Ectodermal cell (in vitro differentiated cells): ENCODE measurements at regions not wholly inside any gene's neighbourhood (a gene's known extent, or its start where the extent isn't known, plus 50 kb on each side); places are given as distances from the start of the nearest gene placed in this dataset.

Source experiments
- H3K27ac ChIP-seq: 2 replicates; pipeline ENCODE4 v1.7.0; 2013; ENCODE audit warnings: mild to moderate bottlenecking, low read depth, low read length; ENCODE audit not compliant: insufficient read depth, poor library complexity, severe bottlenecking
- H3K27me3 ChIP-seq: 2 replicates; pipeline ENCODE4 v1.7.0; 2013; ENCODE audit warnings: mild to moderate bottlenecking, low read length; ENCODE audit not compliant: insufficient read depth, control insufficient read depth, poor library complexity, severe bottlenecking
- H3K36me3 ChIP-seq: one replicate; pipeline ENCODE4 v1.7.0; 2013; ENCODE audit warnings: low read length; ENCODE audit not compliant: control insufficient read depth, insufficient read depth
- H3K4me1 ChIP-seq: one replicate; pipeline ENCODE4 v1.7.0; 2013; ENCODE audit warnings: low read length; ENCODE audit not compliant: control insufficient read depth, insufficient read depth
- H3K4me3 ChIP-seq: 2 replicates; pipeline ENCODE4 v1.7.0; 2013; ENCODE audit warnings: low read depth, low read length, control low read depth; ENCODE audit not compliant: insufficient read depth
- H3K9me3 ChIP-seq: 2 replicates; pipeline ENCODE4 v1.7.0; 2013; ENCODE audit warnings: mild to moderate bottlenecking, low read length, moderate library complexity; ENCODE audit not compliant: control insufficient read depth
- WGBS, 2 experiments: methylation state at CpG; one replicate each; pipeline ENCODE4 v1.1.7; 2013; ENCODE audit warnings: missing lambda C conversion rate in 2 of 2; 5-methylcytosine and 5-hydroxymethylcytosine counted together

GRCh38 chr5:145362266-145362665 lies 472.9 kb downstream of the PRELID2 start:
- WGBS, 2 experiments = 94% methylated on average over 2 of the region's 2 CpGs
- Histone ChIP-seq H3K9me3 (no peaks in the 10 kb centered on the region), H3K27me3 (no peaks in the 10 kb centered on the region), H3K4me1 (no peaks in the 10 kb centered on the region), H3K27ac (no peak overlapping the region), H3K36me3 (no peaks in the 10 kb centered on the region), H3K4me3 (no peak overlapping the region)

GRCh38 chr5:145360936-145361335 lies 474.2 kb downstream of the PRELID2 start:
- H3K9me3 ChIP-seq = no peaks in the 10 kb centered on the region
- no peak overlapping the region for H3K27ac ChIP-seq
- no peaks in the 10 kb centered on the region for H3K4me1 ChIP-seq
- H3K4me3 ChIP-seq = no peak overlapping the region
- H3K36me3 ChIP-seq = no peaks in the 10 kb centered on the region
- no peaks in the 10 kb centered on the region for H3K27me3 ChIP-seq

DNA sequence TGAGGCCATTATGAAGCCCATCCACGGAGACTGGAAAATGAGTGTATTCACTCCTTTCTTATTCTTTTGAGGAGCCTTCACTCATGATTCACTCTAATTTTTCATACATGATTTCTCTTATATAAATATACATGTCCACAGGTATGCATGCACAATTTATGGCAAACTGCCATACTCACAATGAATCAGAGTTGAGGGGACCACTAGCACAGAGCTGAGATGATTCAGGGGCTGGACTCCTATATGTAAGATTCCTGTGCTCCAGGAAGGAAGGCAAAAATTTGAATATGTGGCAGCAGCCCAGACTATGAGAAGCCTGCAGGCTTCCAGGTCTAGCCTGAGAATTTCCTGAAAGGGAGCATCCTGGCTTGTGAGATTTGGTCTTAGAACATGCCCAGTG lies 484.6 kb downstream of the PRELID2 start:
- Histone ChIP-seq H3K27me3 (no peaks in the 10 kb centered on the region), H3K9me3 (no peaks in the 10 kb centered on the region), H3K4me3 (no peak overlapping the region), H3K27ac (no peak overlapping the region), H3K36me3 (no peaks in the 10 kb centered on the region), H3K4me1 (no peaks in the 10 kb centered on the region)
- WGBS, 2 experiments = 100% methylated on average over 1 of the region's 1 CpG

- H3K9me3 ChIP-seq = no peaks in the 10 kb centered on the region
- H3K4me1 ChIP-seq = no peaks in the 10 kb centered on the region
- no peaks in the 10 kb centered on the region for H3K27me3 ChIP-seq
- no peak overlapping the region for H3K4me3 ChIP-seq
- no peaks in the 10 kb centered on the region for H3K36me3 ChIP-seq
- 87 to 93% methylated on average over 4 of the region's 4 CpGs for WGBS, 2 experiments
- no peak overlapping the region for H3K27ac ChIP-seq
These were observed 488.0 kb downstream of the PRELID2 start for GRCh38 chr5:145347026-145347616.

DNA sequence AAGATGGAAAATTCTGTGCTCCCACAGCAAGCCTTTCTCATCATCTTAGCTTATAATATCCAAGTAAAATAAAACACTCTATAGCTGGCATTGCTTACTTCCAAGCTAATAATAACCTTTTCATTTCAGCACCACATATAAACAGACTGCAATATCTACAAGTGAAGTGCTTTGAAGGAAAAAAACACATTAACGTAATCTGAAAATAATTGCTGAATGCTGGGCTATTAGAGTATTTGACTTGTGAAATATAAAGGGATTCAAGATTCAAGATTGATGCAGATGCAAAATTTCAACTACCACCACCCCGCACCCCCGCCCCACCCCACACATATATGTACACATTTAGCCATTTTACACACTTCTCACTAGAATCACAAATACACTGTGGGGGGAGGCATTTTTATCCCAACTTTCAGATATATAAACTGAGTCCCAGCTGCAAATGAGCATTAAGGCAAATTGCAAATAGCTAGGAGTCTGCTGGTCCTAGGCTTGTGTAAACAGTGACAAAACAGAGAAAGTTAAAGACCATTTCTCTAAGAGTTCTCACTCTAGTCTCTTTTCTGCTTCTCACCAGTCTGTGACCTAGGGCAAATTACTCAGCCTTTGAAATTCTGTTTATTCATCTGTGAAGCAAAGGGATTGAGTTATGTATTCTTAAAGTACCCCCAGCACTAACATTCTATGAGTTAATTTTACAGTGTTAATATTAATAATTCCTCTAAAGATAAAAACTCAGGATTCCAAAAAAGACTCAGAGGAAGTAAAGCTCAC lies 489.4 kb downstream of the PRELID2 start:
- 87 to 100% methylated on average over 3 of the region's 3 CpGs for WGBS, 2 experiments
- Histone ChIP-seq H3K36me3 (no peaks in the 10 kb centered on the region), H3K27ac (no peak overlapping the region), H3K4me1 (no peaks in the 10 kb centered on the region), H3K9me3 (no peaks in the 10 kb centered on the region), H3K4me3 (no peak overlapping the region), H3K27me3 (no peaks in the 10 kb centered on the region)

GRCh38 chr5:145341842-145342241 lies 493.3 kb downstream of the PRELID2 start:
- H3K9me3 ChIP-seq = no peaks in the 10 kb centered on the region
- no peaks in the 10 kb centered on the region for H3K36me3 ChIP-seq
- no peaks in the 10 kb centered on the region for H3K4me1 ChIP-seq
- no peak overlapping the region for H3K4me3 ChIP-seq
- WGBS, 2 experiments = 86 to 94% methylated on average over 1 of the region's 1 CpG
- H3K27ac ChIP-seq = no peak overlapping the region
- no peaks in the 10 kb centered on the region for H3K27me3 ChIP-seq

- Histone ChIP-seq H3K4me1 (no peaks in the 10 kb centered on the region), H3K36me3 (no peaks in the 10 kb centered on the region), H3K27ac (no peak overlapping the region), H3K4me3 (no peak overlapping the region), H3K27me3 (no peaks in the 10 kb centered on the region), H3K9me3 (no peaks in the 10 kb centered on the region)
- WGBS, 2 experiments = 92% methylated on average over 3 of the region's 3 CpGs
These were observed 495.0 kb downstream of the PRELID2 start for GRCh38 chr5:145340099-145340498.

DNA sequence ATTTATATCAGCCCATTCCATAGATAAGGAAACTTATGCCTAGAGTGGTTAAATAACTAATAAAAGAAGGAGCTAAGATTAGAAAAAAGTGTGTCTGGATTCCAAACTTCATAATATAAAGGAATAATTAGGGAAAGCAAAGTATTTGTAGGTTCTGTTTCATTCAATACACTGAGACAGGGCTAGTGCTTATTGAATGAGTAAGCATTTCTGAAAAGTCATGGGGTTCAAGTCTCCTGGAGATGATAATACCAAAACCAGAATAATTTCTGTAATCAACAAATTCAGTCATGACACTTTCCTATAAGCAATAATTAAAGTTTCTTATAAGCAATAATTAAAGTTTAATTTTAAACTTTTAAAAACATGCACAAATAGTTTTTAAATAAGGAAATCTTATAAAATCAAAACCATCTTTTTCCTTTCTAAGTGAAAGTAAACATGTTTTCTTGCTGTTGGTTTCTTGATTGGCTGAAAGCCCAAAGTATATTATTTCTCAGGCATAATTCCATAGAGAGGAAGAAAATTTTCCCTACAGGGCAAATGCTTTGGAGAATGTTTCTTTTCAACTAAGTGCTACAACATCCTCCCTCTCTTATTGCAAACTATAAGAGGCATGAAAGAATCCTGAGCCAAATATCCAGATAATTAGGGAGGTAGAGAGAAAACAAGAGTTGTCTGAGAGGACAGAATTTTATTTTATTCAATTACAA lies 510.2 kb downstream of the PRELID2 start:
- H3K27me3 ChIP-seq = no peaks in the 10 kb centered on the region
- H3K27ac ChIP-seq = no peak overlapping the region
- no peaks in the 10 kb centered on the region for H3K9me3 ChIP-seq
- no peaks in the 10 kb centered on the region for H3K36me3 ChIP-seq
- no peak overlapping the region for H3K4me3 ChIP-seq
- H3K4me1 ChIP-seq = no peaks in the 10 kb centered on the region

- Histone ChIP-seq H3K4me1 (no peaks in the 10 kb centered on the region), H3K4me3 (no peak overlapping the region), H3K9me3 (no peaks in the 10 kb centered on the region), H3K36me3 (no peaks in the 10 kb centered on the region), H3K27me3 (no peaks in the 10 kb centered on the region), H3K27ac (no peak overlapping the region)
- 100% methylated on average over 1 of the region's 1 CpG for WGBS, 2 experiments
These were observed 511.0 kb downstream of the PRELID2 start for GRCh38 chr5:145324101-145324500.

DNA sequence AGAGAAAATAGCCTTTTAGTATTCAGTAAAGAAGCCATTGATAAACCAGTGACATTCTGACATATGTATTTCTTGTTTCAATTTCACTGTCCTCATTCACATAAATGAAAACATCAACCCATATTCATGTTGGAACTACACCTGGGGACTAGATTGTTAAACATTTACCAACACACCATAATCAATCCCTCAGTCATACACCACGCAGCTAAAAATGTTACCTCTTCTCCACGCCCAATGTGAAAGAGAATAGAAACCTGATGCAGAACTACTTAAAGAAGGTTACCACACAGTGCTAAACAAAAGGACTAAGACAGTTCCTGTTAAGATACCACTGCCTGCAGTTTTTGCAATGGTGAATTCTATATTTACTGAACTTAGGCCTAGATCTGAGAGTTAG lies 518.9 kb downstream of the PRELID2 start:
- H3K27me3 ChIP-seq = no peaks in the 10 kb centered on the region
- 93 to 96% methylated on average over 2 of the region's 2 CpGs for WGBS, 2 experiments
- no peaks in the 10 kb centered on the region for H3K36me3 ChIP-seq
- H3K9me3 ChIP-seq = no peaks in the 10 kb centered on the region
- no peak overlapping the region for H3K4me3 ChIP-seq
- no peaks in the 10 kb centered on the region for H3K4me1 ChIP-seq
- H3K27ac ChIP-seq = no peak overlapping the region
